DND-41 (cell line): ENCODE measurements at regions not wholly inside any gene's neighbourhood (a gene's known extent, or its start where the extent isn't known, plus 50 kb on each side); places are given as distances from the start of the nearest gene placed in this dataset.

Source experiments
- ATAC-seq: fragments of 200-7000 bp; cut with Tn5 transposase; 3 replicates; pipeline ENCODE4 v1.9.1; 2021; ENCODE audit warnings: low read depth; ENCODE audit not compliant: insufficient read depth
- DNase-seq: peaks from one replicate; pipeline ENCODE4 v3.0.0-alpha.2; 2020
- H2AFZ ChIP-seq: 2 replicates; pipeline ENCODE4 v1.6.0; 2012; ENCODE audit warnings: low read depth, low read length
- H3K27ac ChIP-seq: 2 replicates; pipeline ENCODE4 v1.5.1; 2012; ENCODE audit warnings: low read length, inconsistent platforms
- H3K27me3 ChIP-seq: fragments of 200-600 bp; sonication (generic); 2 replicates; pipeline ENCODE4 v1.6.0; 2012; ENCODE audit warnings: low read length, mild to moderate bottlenecking, inconsistent platforms; ENCODE audit not compliant: insufficient read depth, poor library complexity
- H3K36me3 ChIP-seq: 2 replicates; pipeline ENCODE4 v1.5.1; 2012; ENCODE audit warnings: low read length, inconsistent platforms; ENCODE audit not compliant: insufficient read depth
- H3K4me1 ChIP-seq: 2 replicates; pipeline ENCODE4 v1.5.1; 2012; ENCODE audit warnings: mild to moderate bottlenecking, low read length; ENCODE audit not compliant: insufficient read depth
- H3K4me2 ChIP-seq: 2 replicates; pipeline ENCODE4 v1.6.0; 2012; ENCODE audit warnings: mild to moderate bottlenecking, moderate library complexity, low read length, inconsistent platforms; ENCODE audit not compliant: insufficient read depth
- H3K4me3 ChIP-seq, 2 experiments: fragments of 200-600 bp in 1 of 2; shearing (Covaris generic) in 1 of 2; 2 replicates each; pipeline ENCODE4 v1.5.1; 2012 to 2016; ENCODE audit warnings: inconsistent platforms in 2 of 2, low read length in 2 of 2, mild to moderate bottlenecking in 2 of 2, low read depth in 1 of 2, moderate library complexity in 1 of 2
- H3K79me2 ChIP-seq: 2 replicates; pipeline ENCODE4 v1.6.0; 2012; ENCODE audit warnings: low read length, inconsistent platforms; ENCODE audit not compliant: insufficient read depth
- H3K9ac ChIP-seq: 2 replicates; pipeline ENCODE4 v1.6.0; 2012; ENCODE audit warnings: low read depth, mild to moderate bottlenecking, inconsistent platforms, low read length, moderate library complexity
- H3K9me3 ChIP-seq: 2 replicates; pipeline ENCODE4 v1.5.1; 2012; ENCODE audit warnings: low read length, moderate library complexity, mild to moderate bottlenecking, inconsistent platforms; ENCODE audit not compliant: insufficient read depth, severe bottlenecking
- H4K20me1 ChIP-seq: 2 replicates; pipeline ENCODE4 v1.6.0; 2012; ENCODE audit warnings: low read length; ENCODE audit not compliant: insufficient read depth
- EZH2 ChIP-seq: IDR thresholded peaks from 3 replicates; pipeline ENCODE4 v1.6.1; 2012; ENCODE audit warnings: borderline replicate concordance, low read depth, mild to moderate bottlenecking, moderate library complexity, low read length, inconsistent platforms; ENCODE audit not compliant: severe bottlenecking
- TF ChIP-seq, protein P1 (sequence below): IDR thresholded peaks from 2 replicates; pipeline ENCODE4 v1.5.1; 2012; ENCODE audit warnings: borderline replicate concordance, low read length, moderate library complexity, mild to moderate bottlenecking; ENCODE audit not compliant: poor library complexity, severe bottlenecking; ENCODE audit errors: extremely low read depth

DNA sequence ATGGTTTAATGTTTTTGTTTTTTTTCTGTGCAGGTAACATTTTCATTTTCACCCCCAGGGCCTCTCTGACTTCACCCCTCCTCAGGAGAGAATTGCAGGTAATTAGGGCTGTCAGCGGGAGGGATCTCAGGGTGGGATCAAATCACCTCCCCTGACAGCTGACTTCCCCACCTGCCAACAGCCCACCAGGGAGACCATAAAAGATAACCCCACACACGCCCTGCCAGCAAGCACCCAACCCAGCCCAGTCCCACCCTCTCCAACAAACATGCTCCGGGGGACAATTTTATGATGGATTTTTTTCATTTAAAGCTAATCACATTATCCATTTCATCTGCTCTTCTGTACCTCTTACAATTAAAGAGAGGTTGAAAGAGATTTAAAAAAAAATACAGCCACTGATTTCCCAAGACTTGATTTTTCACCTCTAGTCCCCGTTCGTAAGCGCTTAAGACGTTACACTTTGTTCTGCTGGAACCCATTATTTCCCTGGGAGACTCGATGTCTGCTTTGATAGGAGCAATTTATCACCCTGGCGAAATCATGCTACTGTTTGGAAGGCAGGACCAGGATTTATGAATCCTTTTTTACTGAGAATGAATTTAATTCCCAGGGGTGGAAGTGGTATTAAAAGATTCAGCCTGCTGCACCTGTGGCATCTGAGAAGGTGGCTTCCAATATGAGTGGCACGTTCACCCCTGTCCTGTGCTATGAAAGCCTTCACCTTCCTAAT is 232.9 kb upstream of the ID2 start:
- H3K4me2 ChIP-seq, result no peak overlapping the region
- H3K4me3 ChIP-seq, result no peak overlapping the region
- DNase-seq (no peak), ATAC-seq (no peak)
- no peak overlapping the region for H3K27ac ChIP-seq
- no peaks in the 10 kb centered on the region for H4K20me1 ChIP-seq
- H3K9ac ChIP-seq, result no peak overlapping the region
- no peaks in the 10 kb centered on the region; the same call in 1 of the 2 replicates for H3K4me1 ChIP-seq
- H3K79me2 ChIP-seq, result no peaks in the 10 kb centered on the region
- no peaks in the 10 kb centered on the region for H3K36me3 ChIP-seq
- H3K9me3 ChIP-seq, result no peaks in the 10 kb centered on the region
- no peak overlapping the region for H2AFZ ChIP-seq
- TF ChIP-seq, protein P1, sequence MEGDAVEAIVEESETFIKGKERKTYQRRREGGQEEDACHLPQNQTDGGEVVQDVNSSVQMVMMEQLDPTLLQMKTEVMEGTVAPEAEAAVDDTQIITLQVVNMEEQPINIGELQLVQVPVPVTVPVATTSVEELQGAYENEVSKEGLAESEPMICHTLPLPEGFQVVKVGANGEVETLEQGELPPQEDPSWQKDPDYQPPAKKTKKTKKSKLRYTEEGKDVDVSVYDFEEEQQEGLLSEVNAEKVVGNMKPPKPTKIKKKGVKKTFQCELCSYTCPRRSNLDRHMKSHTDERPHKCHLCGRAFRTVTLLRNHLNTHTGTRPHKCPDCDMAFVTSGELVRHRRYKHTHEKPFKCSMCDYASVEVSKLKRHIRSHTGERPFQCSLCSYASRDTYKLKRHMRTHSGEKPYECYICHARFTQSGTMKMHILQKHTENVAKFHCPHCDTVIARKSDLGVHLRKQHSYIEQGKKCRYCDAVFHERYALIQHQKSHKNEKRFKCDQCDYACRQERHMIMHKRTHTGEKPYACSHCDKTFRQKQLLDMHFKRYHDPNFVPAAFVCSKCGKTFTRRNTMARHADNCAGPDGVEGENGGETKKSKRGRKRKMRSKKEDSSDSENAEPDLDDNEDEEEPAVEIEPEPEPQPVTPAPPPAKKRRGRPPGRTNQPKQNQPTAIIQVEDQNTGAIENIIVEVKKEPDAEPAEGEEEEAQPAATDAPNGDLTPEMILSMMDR, result no peak
- TF ChIP-seq EZH2, result no peak
- no peaks in the 10 kb centered on the region for H3K27me3 ChIP-seq

DNA sequence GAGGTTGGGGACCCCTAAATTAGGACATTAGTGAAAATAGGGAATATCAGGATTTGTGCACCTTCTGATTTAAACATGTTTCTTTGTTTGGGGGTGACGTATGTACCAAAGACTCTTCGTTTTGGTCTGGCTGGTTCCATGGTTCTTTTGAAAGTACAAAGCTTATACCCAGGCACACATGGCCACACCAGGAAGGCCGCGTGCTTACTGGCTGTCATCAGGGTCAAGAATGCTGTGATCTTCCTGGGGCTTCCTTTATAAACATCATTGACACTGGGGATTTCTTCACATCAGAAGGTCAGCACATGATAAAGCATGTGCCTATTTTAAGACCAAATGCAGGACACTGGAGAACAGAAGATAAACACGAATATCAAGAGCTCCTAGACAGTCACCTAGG is 230.6 kb upstream of the ID2 start:
- ATAC-seq (no peak), DNase-seq (no peak)
- Histone ChIP-seq H3K4me3 (no peak overlapping the region), H3K4me1 (peaks cover 17% of the 10 kb centered on the region), H3K27me3 (no peaks in the 10 kb centered on the region), H3K36me3 (no peaks in the 10 kb centered on the region), H3K9ac (no peak overlapping the region), H2AFZ (no peak overlapping the region), H3K27ac (no peak overlapping the region), H4K20me1 (no peaks in the 10 kb centered on the region), H3K9me3 (no peaks in the 10 kb centered on the region), H3K4me2 (no peak overlapping the region), H3K79me2 (no peaks in the 10 kb centered on the region)
- TF ChIP-seq, protein P1, result no peak
- TF ChIP-seq EZH2, result no peak

DNA sequence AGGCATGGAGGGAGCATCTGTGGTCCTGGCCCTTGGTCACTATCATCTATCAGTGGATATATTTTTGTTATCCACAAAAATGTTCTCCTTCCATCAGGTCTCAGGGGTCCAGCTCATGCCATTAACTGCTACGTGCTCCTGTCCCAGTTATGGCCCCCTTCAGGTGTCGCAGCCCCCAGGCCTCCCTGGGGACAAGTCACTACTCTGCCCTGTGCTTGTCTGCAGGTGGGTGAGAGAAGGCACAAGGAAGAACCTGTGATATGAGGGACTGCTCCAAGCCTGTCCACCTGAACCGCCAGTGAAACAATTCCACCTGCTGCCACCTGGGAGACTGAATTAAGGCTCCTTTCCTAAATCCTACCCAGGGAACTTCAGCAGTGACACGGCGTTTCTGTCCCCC is 229.6 kb upstream of the ID2 start:
- Histone ChIP-seq H3K4me1 (peaks cover 23% of the 10 kb centered on the region), H2AFZ (no peak overlapping the region), H3K4me3 (no peak overlapping the region), H3K9me3 (no peaks in the 10 kb centered on the region), H3K79me2 (no peaks in the 10 kb centered on the region), H3K27ac (no peak overlapping the region), H4K20me1 (no peaks in the 10 kb centered on the region), H3K9ac (no peak overlapping the region), H3K27me3 (no peaks in the 10 kb centered on the region), H3K36me3 (no peaks in the 10 kb centered on the region), H3K4me2 (no peak overlapping the region)
- DNase-seq (no peak), ATAC-seq (no peak)
- TF ChIP-seq, protein P1, result no peak
